D721Med (cell line): ENCODE measurements at regions not wholly inside any gene's neighbourhood (a gene's known extent, or its start where the extent isn't known, plus 50 kb on each side); places are given as distances from the start of the nearest gene placed in this dataset.

Experiments
- DNase-seq: peaks from one replicate; pipeline ENCODE4 v3.0.0; 2011; ENCODE audit warnings: low spot score; ENCODE audit not compliant: insufficient read length
- FAIRE-seq: peaks from 2 replicates; lab custom pipeline; 2011; peaks lifted over from hg19 to GRCh38; lab: Jason Lieb, UNC
- CTCF ChIP-seq: IDR thresholded peaks from 2 replicates; pipeline ENCODE4 v1.5.1; 2012; ENCODE audit warnings: mild to moderate bottlenecking, control low read depth; ENCODE audit not compliant: insufficient read depth; ENCODE audit errors: missing control alignments

- DNase-seq: no peak
- no peak for FAIRE-seq
- no peak for TF ChIP-seq CTCF
These were observed 341.5 kb upstream of the ETAA1 start for GRCh38 chr2:67055387-67056304.

DNA sequence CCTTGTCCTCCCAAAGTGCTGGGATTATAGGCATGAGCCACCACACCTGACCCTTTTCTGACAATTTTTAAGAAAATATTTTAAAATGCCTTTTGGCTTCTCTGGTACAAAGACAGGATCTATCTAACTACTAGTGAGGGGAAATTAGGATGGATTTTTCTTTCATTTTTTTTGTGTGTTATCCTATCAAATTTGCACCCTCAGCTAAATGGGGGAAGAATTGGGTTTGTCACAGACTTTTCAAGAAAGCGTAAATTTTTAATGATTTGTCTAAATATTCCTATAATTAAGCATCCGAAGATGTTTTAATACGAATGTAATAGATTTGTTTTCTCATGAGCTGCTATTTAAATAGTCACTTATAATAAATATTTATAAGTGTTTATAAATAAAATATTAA, 340.0 kb upstream of the ETAA1 start:
- TF ChIP-seq CTCF: no peak
- FAIRE-seq (no peak), DNase-seq (no peak)

GRCh38 chr2:67057901-67058703, 339.0 kb upstream of the ETAA1 start:
- DNase-seq: no peak
- FAIRE-seq: no peak

GRCh38 chr2:67065046-67065445, 332.1 kb upstream of the ETAA1 start:
- no peak for TF ChIP-seq CTCF
- DNase-seq (no peak), FAIRE-seq (no peak)

More at GRCh38 chr2:67057901-67058703, 339.0 kb upstream of the ETAA1 start:
- no peak for TF ChIP-seq CTCF

- FAIRE-seq (no peak), DNase-seq (no peak)
- no peak for TF ChIP-seq CTCF
These were observed 330.4 kb upstream of the ETAA1 start for GRCh38 chr2:67066782-67067181.

GRCh38 chr2:67067656-67068055, 329.5 kb upstream of the ETAA1 start:
- no peak for FAIRE-seq
- TF ChIP-seq CTCF: no peak
- DNase-seq: no peak

DNA sequence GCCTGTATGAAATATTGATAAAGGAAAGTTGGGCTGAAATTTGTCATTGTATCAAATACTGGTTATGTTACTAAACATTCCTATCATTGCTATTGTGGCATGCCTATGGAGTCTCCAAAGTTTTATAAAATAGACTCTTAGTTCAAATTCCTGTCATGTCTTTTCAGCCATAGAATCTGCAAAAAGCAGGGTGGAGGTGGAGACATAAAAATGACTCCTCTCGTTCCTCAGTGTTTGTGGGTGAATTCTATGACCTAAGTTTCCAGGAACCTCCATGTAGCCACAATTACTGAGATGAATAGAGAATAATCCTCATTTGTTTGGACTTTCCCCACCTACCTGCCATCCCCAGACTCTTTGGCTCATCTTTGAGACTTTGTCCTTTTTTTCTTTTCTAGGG, 326.3 kb upstream of the ETAA1 start:
- no peak for DNase-seq
- FAIRE-seq: no peak
- TF ChIP-seq CTCF: no peak
